HG03159 (cell line): ENCODE measurements at regions not wholly inside any gene's neighbourhood (a gene's known extent, or its start where the extent isn't known, plus 50 kb on each side); places are given as distances from the start of the nearest gene placed in this dataset.

Source experiments
- ATAC-seq: cut with Tn5 transposase; IDR thresholded peaks from one replicate; pipeline ENCODE4 v1.9.1; 2021; ENCODE audit warnings: mild to moderate bottlenecking, moderate library complexity; ENCODE audit not compliant: unreplicated experiment

- ATAC-seq: no peak
Measured at GRCh38 chr2:117762454-117762853, 52.0 kb upstream of the DDX18 start.

DNA sequence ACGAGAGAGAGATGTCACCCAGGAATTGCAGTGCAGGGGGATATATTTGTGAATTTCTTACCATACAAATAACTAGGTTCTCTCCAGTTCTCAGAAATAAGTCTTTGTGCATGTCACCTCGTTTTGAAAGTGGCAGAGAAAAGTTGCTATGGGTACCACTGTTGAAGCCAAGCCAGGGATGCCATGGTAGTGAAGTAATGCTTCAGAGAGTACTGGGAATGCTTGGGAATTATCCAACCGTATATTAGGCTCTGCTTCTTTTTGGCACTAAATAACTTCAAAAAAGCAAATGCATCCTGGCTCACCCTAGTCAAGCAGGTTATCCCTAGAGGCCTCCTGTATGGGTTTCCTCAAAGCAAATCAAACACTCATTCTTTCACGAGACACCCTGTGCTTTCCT lies 50.7 kb upstream of the DDX18 start:
- no peak for ATAC-seq
